ENCODE measurements at regions not wholly inside any gene's neighbourhood (a gene's known extent, or its start where the extent isn't known, plus 50 kb on each side); places are given as distances from the start of the nearest gene placed in this dataset.

DNA sequence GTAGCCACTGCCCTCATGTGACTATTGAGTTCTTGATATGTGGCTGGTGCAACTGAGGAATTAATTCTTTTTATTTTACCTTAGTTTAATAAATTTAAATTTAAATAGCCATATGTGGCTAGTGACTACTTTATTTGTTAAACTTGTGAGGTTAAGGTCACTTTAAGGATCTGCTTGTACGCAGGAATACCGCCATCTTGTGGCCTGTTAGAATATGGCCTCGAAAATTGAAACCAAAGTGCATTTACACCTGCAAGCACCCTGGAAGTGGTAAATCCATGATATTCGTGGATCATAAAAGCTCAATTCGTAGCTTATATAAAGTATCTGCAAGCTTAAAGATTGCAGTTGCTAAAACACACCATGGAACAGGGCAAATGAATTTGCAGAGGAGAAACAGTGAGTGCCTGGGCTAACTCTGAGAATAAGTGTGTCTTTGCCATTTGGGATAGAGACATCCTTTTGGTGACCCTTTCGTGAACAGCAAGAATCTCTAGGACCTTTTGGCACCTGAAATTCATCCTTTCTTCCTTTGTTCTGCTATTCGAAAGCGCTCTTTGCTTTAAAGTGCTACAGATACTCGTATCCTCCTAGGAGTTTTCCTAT is 59.9 kb upstream of the REG3A start:
- Histone ChIP-seq H3K27me3 (ENCODE audit: control insufficient read depth in 1 of 2, insufficient read depth in 1 of 2, low read length in 2 of 2) (no peaks in the 10 kb centered on the region), H3K27ac (ENCODE audit: low read length, poor library complexity, severe bottlenecking) (no peak overlapping the region), H3K79me1 (replicated peaks; ENCODE audit: low read length, poor library complexity, severe bottlenecking) (no peaks in the 10 kb centered on the region), H2AFZ (ENCODE audit: low read depth, low read length) (no peak overlapping the region), H2AK5ac (ENCODE audit: low read length, severe bottlenecking) (no peak overlapping the region), H3K4me1 (ENCODE audit: control insufficient read depth, insufficient read depth, low read depth, low read length) (no peaks in the 10 kb centered on the region), H2BK15ac (ENCODE audit: low read depth, poor library complexity, severe bottlenecking) (no peak overlapping the region), H3K23ac (ENCODE audit: low read length in 2 of 2) (no peak overlapping the region), H3K4me2 (ENCODE audit: low read length, poor library complexity, severe bottlenecking) (no peak overlapping the region), H4K91ac (ENCODE audit: low read length) (no peak overlapping the region), H3K9me3 (ENCODE audit: control insufficient read depth, low read length) (no peaks in the 10 kb centered on the region), H3K9ac (ENCODE audit: low read length) (no peak overlapping the region), H2BK120ac (ENCODE audit: low read depth, low read length) (no peak overlapping the region), H3K4ac (ENCODE audit: low read depth in 1 of 2, low read length in 2 of 2) (no peak overlapping the region), H3K4me3 (ENCODE audit: insufficient read depth in 1 of 2, low read depth in 1 of 2, low read length in 2 of 2) (no peak overlapping the region), H3K18ac (ENCODE audit: low read depth in 1 of 2, low read length in 2 of 2) (no peak overlapping the region), H4K8ac (ENCODE audit: low read length) (no peak overlapping the region), H3K14ac (ENCODE audit: low read length in 2 of 2) (no peak overlapping the region), H3K36me3 (ENCODE audit: control insufficient read depth in 1 of 2, insufficient read depth in 2 of 2, low read depth in 1 of 2, low read length in 2 of 2) (no peaks in the 10 kb centered on the region), H2BK12ac (ENCODE audit: low read length in 2 of 2) (no peak overlapping the region), H2BK5ac (ENCODE audit: low read depth, low read length, poor library complexity, severe bottlenecking) (no peak overlapping the region)
- WGBS = 25% methylated on average over 8 of the region's 9 CpGs
- peak; percentile 14 for DNase-seq

DNA sequence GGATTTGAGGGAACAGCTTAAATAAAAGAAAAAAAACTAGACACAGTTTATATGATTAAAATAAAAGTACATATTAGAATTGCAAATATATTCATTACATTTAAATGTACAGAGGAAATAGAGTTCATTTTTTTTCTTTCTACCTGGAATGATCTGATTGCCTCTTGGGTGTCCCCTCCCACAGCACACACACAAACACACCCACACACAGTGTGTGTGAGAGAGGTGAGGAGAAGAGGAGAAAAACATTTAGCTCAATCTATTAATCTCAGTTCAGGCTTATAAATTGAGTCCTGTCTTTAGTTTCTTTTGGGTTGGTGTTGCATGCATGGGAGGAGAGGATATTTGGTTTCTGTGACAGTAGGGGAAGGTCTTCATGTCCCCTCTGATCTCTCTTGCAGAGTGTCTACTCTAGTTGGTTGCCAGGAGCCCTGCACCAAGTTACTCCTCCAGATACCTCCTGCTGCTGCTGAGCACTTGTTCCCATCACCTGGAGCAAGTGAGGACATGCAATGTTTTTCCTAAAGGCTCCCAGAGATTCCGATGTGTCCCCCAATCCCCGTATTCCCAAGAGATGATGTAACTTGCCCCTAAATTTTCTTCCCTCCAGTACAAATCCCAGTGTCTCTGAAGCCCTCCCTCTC is 50.8 kb upstream of the REG3A start:
- WGBS = no CpG with 5 or more reads among the region's 2 CpGs
- H3K4me1 ChIP-seq (ENCODE audit: control insufficient read depth, insufficient read depth, low read depth, low read length) = no peaks in the 10 kb centered on the region

More for the DNA sequence above, 50.8 kb upstream of the REG3A start:
- Histone ChIP-seq H2AK5ac (ENCODE audit: low read length, severe bottlenecking) (no peak overlapping the region), H2BK5ac (ENCODE audit: low read depth, low read length, poor library complexity, severe bottlenecking) (no peak overlapping the region), H3K4me3 (ENCODE audit: insufficient read depth in 1 of 2, low read depth in 1 of 2, low read length in 2 of 2) (no peak overlapping the region), H2BK12ac (ENCODE audit: low read length in 2 of 2) (no peak overlapping the region), H3K79me1 (replicated peaks; ENCODE audit: low read length, poor library complexity, severe bottlenecking) (no peaks in the 10 kb centered on the region), H3K9me3 (ENCODE audit: control insufficient read depth, low read length) (no peaks in the 10 kb centered on the region), H3K27ac (ENCODE audit: low read length, poor library complexity, severe bottlenecking) (no peak overlapping the region), H3K36me3 (ENCODE audit: control insufficient read depth in 1 of 2, insufficient read depth in 2 of 2, low read depth in 1 of 2, low read length in 2 of 2) (no peaks in the 10 kb centered on the region), H3K14ac (ENCODE audit: low read length in 2 of 2) (no peak overlapping the region), H2BK120ac (ENCODE audit: low read depth, low read length) (no peak overlapping the region), H3K23ac (ENCODE audit: low read length in 2 of 2) (no peak overlapping the region), H3K4ac (ENCODE audit: low read depth in 1 of 2, low read length in 2 of 2) (no peak overlapping the region), H4K91ac (ENCODE audit: low read length) (no peak overlapping the region), H4K8ac (ENCODE audit: low read length) (no peak overlapping the region), H3K4me2 (ENCODE audit: low read length, poor library complexity, severe bottlenecking) (no peak overlapping the region), H2BK15ac (ENCODE audit: low read depth, poor library complexity, severe bottlenecking) (no peak overlapping the region), H2AFZ (ENCODE audit: low read depth, low read length) (no peak overlapping the region), H3K27me3 (ENCODE audit: control insufficient read depth in 1 of 2, insufficient read depth in 1 of 2, low read length in 2 of 2) (no peaks in the 10 kb centered on the region), H3K9ac (ENCODE audit: low read length) (no peak overlapping the region), H3K18ac (ENCODE audit: low read depth in 1 of 2, low read length in 2 of 2) (no peak overlapping the region)
- no peak for DNase-seq

All from mesenchymal stem cell (in vitro differentiated cells and primary cell).